Hepatocyte (in vitro differentiated cells): ENCODE measurements at regions not wholly inside any gene's neighbourhood (a gene's known extent, or its start where the extent isn't known, plus 50 kb on each side); places are given as distances from the start of the nearest gene placed in this dataset.

ENCODE experiments used
- DNase-seq: peaks from one replicate; pipeline ENCODE4 v3.0.0-alpha.2; 2016; ENCODE audit warnings: low spot score
- H2AFZ ChIP-seq: fragments of 200-600 bp; sonication (generic); 2 replicates; pipeline ENCODE4 v1.6.0; 2016; ENCODE audit warnings: antibody characterized with exemption, mild to moderate bottlenecking
- H3K27ac ChIP-seq: fragments of 200-600 bp; sonication (generic); 2 replicates; pipeline ENCODE4 v1.5.1; 2016; ENCODE audit warnings: mild to moderate bottlenecking
- H3K27me3 ChIP-seq: fragments of 200-600 bp; sonication (generic); 2 replicates; pipeline ENCODE4 v1.6.1; 2016
- H3K36me3 ChIP-seq: fragments of 200-600 bp; sonication (generic); replicated peaks from 2 replicates; pipeline ENCODE4 v1.5.1; 2016; ENCODE audit warnings: low read depth; ENCODE audit not compliant: insufficient read depth
- H3K4me1 ChIP-seq: fragments of 200-600 bp; sonication (generic); 2 replicates; pipeline ENCODE4 v1.5.1; 2016; ENCODE audit warnings: mild to moderate bottlenecking, moderate library complexity; ENCODE audit not compliant: insufficient read depth
- H3K4me2 ChIP-seq: fragments of 200-600 bp; sonication (generic); 2 replicates; pipeline ENCODE4 v1.6.0; 2016
- H3K4me3 ChIP-seq: fragments of 200-600 bp; sonication (generic); 2 replicates; pipeline ENCODE4 v1.5.1; 2016; ENCODE audit warnings: mild to moderate bottlenecking
- H3K79me2 ChIP-seq: fragments of 200-600 bp; sonication (generic); 2 replicates; pipeline ENCODE4 v1.6.0; 2017; ENCODE audit warnings: mild to moderate bottlenecking
- H3K9me2 ChIP-seq: fragments of 200-600 bp; sonication (generic); replicated peaks from 2 replicates; pipeline ENCODE4 v1.6.0; 2017; ENCODE audit warnings: mild to moderate bottlenecking; ENCODE audit not compliant: insufficient read depth
- H3K9me3 ChIP-seq: fragments of 200-600 bp; sonication (generic); 2 replicates; pipeline ENCODE4 v1.5.1; 2016; ENCODE audit warnings: low read depth, mild to moderate bottlenecking
- H4K20me1 ChIP-seq: fragments of 200-600 bp; sonication (generic); 2 replicates; pipeline ENCODE4 v1.6.0; 2016; ENCODE audit warnings: mild to moderate bottlenecking; ENCODE audit not compliant: insufficient read depth, poor library complexity, severe bottlenecking
- EZH2 ChIP-seq: fragments of 200-600 bp; sonication (generic); IDR thresholded peaks from 2 replicates; pipeline ENCODE4 v1.6.1; 2016; ENCODE audit warnings: antibody characterized with exemption, mild to moderate bottlenecking, borderline replicate concordance
- EZH2phosphoT487 ChIP-seq: fragments of 200-600 bp; sonication (generic); IDR thresholded peaks from one replicate; pipeline ENCODE4 v1.6.1; 2018; ENCODE audit warnings: antibody characterized with exemption, mild to moderate bottlenecking, low read depth, moderate library complexity; ENCODE audit not compliant: unreplicated experiment, severe bottlenecking
- WGBS: methylation state at CpG from one replicate; pipeline ENCODE4 v1.1.6; 2016; ENCODE audit warnings: low lambda C conversion rate; ENCODE audit errors: missing lambda C conversion rate; 5-methylcytosine and 5-hydroxymethylcytosine counted together
- TF ChIP-seq, protein P1 (sequence below): fragments of 200-600 bp; sonication (generic); IDR thresholded peaks from 2 replicates; pipeline ENCODE4 v1.5.1; 2016; ENCODE audit warnings: antibody characterized with exemption, mild to moderate bottlenecking; ENCODE audit not compliant: poor library complexity

DNA sequence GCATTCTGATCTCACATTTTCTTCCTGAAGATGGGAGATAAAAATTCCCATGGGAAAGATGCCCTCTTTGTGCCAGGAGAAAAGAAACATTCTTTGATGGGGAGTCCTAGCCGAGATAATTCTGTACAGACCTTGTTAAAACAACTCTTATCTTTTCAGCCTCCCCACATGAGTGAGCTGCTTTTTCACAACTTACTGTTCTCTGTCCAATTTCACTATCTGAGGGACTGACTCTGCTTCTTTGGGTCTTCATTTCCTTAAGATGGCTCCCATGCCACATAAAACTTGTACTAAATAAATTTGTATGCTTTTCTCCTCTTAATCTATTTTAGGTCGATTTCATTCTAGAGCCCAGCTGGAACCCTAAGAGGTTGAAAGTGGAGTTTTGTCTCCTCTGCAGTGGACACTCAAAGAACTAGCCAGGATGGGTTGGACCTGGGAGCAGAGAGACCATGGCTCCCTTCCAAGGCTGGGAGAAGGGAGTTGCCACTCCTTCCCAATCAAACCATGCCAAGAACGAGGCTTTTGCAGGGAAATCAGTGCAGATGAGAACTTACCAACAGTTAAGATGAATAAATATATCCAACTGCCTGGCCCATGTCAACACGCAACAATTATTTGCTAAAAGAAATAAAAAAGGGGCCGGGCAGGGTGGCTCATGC lies 285.8 kb upstream of the SULF2 start:
- WGBS = 83% methylated on average over 5 of the region's 5 CpGs
- no peaks in the 10 kb centered on the region for H3K79me2 ChIP-seq
- H3K27ac ChIP-seq = no peak overlapping the region
- H4K20me1 ChIP-seq = no peaks in the 10 kb centered on the region
- no peak for TF ChIP-seq EZH2phosphoT487
- TF ChIP-seq EZH2 = no peak
- TF ChIP-seq, protein P1, sequence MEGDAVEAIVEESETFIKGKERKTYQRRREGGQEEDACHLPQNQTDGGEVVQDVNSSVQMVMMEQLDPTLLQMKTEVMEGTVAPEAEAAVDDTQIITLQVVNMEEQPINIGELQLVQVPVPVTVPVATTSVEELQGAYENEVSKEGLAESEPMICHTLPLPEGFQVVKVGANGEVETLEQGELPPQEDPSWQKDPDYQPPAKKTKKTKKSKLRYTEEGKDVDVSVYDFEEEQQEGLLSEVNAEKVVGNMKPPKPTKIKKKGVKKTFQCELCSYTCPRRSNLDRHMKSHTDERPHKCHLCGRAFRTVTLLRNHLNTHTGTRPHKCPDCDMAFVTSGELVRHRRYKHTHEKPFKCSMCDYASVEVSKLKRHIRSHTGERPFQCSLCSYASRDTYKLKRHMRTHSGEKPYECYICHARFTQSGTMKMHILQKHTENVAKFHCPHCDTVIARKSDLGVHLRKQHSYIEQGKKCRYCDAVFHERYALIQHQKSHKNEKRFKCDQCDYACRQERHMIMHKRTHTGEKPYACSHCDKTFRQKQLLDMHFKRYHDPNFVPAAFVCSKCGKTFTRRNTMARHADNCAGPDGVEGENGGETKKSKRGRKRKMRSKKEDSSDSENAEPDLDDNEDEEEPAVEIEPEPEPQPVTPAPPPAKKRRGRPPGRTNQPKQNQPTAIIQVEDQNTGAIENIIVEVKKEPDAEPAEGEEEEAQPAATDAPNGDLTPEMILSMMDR = no peak
- H3K9me3 ChIP-seq = no peaks in the 10 kb centered on the region
- no peak overlapping the region for H3K4me3 ChIP-seq
- H3K4me1 ChIP-seq = no peaks in the 10 kb centered on the region
- H3K36me3 ChIP-seq = no peaks in the 10 kb centered on the region
- DNase-seq = no peak
- H2AFZ ChIP-seq = no peak overlapping the region
- H3K4me2 ChIP-seq = no peak overlapping the region
- H3K9me2 ChIP-seq = no peaks in the 10 kb centered on the region
- H3K27me3 ChIP-seq = no peaks in the 10 kb centered on the region

DNA sequence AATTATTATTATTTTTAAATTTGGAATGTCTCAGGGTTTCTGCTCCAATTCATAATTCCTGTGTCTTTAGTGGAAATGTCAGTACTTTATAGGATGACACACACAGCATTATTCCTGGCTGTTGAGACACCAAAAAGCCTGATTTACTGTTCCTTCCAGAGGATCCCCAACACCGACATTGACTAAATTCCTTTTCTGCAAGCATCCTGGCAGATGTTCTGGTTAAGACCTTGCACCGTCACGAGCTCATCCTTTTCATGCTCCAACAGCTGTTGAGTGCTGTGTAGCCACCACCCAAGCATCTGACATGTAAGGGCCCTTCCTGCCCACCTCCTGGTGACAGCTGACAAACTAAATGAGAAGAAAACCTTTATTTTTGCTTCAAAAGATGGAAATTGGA lies 284.3 kb upstream of the SULF2 start:
- no peaks in the 10 kb centered on the region for H3K4me1 ChIP-seq
- H3K79me2 ChIP-seq = no peaks in the 10 kb centered on the region
- DNase-seq = no peak
- WGBS = 73% methylated on average over 3 of the region's 3 CpGs
- no peak overlapping the region for H3K4me3 ChIP-seq
- no peaks in the 10 kb centered on the region for H3K36me3 ChIP-seq
- no peaks in the 10 kb centered on the region for H3K27me3 ChIP-seq
- no peak overlapping the region for H3K4me2 ChIP-seq
- TF ChIP-seq, protein P1 = no peak
- TF ChIP-seq EZH2phosphoT487 = no peak
- no peak for TF ChIP-seq EZH2
- H4K20me1 ChIP-seq = no peaks in the 10 kb centered on the region
- no peaks in the 10 kb centered on the region for H3K9me2 ChIP-seq
- H2AFZ ChIP-seq = no peak overlapping the region
- H3K9me3 ChIP-seq = no peaks in the 10 kb centered on the region
- H3K27ac ChIP-seq = no peak overlapping the region

DNA sequence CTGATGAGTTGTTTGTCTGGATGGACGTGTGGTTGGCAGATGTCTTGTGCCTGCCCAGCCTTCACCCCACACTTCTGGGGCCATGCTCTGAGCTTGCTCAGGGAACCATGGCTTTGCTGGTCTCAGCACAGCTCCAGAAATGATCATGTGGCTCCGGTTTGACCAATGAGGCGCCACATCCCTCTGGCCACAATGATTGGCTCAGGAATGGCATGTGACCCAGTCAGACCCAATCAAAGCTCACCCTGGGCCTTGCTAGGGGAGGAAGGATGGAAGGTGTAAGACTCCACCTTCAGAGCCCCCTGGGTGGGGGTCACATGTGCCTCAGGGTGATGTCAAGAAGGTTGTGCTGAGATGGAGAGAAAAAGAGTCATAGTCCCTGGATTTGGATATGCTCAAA lies 281.6 kb upstream of the SULF2 start:
- Histone ChIP-seq H3K4me3 (no peak overlapping the region), H3K4me1 (no peaks in the 10 kb centered on the region), H3K4me2 (no peak overlapping the region), H3K9me3 (no peaks in the 10 kb centered on the region), H3K9me2 (no peaks in the 10 kb centered on the region), H3K36me3 (no peaks in the 10 kb centered on the region), H2AFZ (no peak overlapping the region), H4K20me1 (no peaks in the 10 kb centered on the region), H3K27me3 (no peaks in the 10 kb centered on the region), H3K79me2 (no peaks in the 10 kb centered on the region), H3K27ac (no peak overlapping the region)
- TF ChIP-seq, protein P1 = no peak
- TF ChIP-seq EZH2phosphoT487 (no peak), EZH2 (no peak)
- WGBS = 97% methylated on average over 3 of the region's 3 CpGs
- DNase-seq = no peak

DNA sequence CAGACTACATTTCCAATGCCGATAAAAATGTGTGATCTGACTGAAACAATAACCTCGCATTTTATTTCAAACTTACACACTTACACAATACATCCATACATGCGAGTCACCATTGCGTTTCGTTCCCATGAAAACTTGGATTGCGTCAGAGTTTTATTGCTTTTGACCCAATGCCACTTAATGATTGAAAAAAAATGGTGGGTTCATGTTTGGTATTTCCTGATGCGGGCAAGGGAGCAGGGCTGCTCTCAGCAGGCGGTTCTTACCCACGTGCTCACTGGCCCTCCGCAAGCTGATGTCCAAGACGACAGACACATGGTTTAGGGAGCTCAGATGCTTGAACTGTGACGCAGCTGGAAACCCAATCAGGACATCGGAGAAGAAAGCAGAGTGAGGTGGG lies 281.0 kb upstream of the SULF2 start:
- no peaks in the 10 kb centered on the region for H3K27me3 ChIP-seq
- WGBS = 85% methylated on average over 13 of the region's 13 CpGs
- H3K4me1 ChIP-seq = no peaks in the 10 kb centered on the region
- no peak overlapping the region for H3K4me3 ChIP-seq
- H3K9me3 ChIP-seq = no peaks in the 10 kb centered on the region
- H3K4me2 ChIP-seq = no peak overlapping the region
- H3K79me2 ChIP-seq = no peaks in the 10 kb centered on the region
- no peaks in the 10 kb centered on the region for H3K36me3 ChIP-seq
- no peaks in the 10 kb centered on the region for H3K9me2 ChIP-seq
- TF ChIP-seq EZH2 (no peak), EZH2phosphoT487 (no peak)
- TF ChIP-seq, protein P1 = no peak
- no peak for DNase-seq
- H4K20me1 ChIP-seq = no peaks in the 10 kb centered on the region
- no peak overlapping the region for H2AFZ ChIP-seq
- H3K27ac ChIP-seq = no peak overlapping the region
